ENCODE measurements at regions not wholly inside any gene's neighbourhood (a gene's known extent, or its start where the extent isn't known, plus 50 kb on each side); places are given as distances from the start of the nearest gene placed in this dataset.
"Not testable (repeated sequence)": the region's sequence is repeated elsewhere in the genome, so short reads cannot be mapped to it uniquely, and the experiment has no call there.

DNA sequence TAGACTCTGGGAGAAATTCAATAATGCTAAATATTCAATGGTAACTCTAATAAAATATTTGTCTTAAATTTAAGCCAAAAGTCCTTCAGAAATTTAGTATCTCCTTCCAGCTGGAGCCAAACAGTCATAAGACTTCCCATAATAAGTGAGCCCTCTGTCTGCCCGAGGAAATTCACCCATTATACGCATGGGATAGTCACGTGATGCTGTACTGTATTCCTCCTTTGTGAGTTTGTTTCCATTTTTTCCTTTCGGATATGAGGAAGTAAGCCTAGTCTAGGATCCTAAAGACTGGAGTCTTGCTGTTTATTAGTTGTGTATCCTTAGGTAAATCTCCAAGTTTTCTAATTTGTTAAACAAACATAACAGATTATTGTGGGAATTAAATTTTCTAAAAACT is 110.4 kb upstream of the PLAAT1 start:
- H3K27me3 Mint-ChIP-seq, result peaks cover 16% of the 10 kb centered on the region
- no peaks in the 10 kb centered on the region for H3K36me3 Mint-ChIP-seq (ENCODE audit: low read depth)
- ATAC-seq (no peak), DNase-seq (no peak)
- H3K27ac Mint-ChIP-seq, result no peak overlapping the region
- CTCF ChIA-PET, result no interaction called here
- intact Hi-C loops (cut with DNase I, micrococcal nuclease), result no loop called here
- no peak overlapping the region for H3K4me3 Mint-ChIP-seq
- H3K9me3 Mint-ChIP-seq (ENCODE audit: low read depth), result no peaks in the 10 kb centered on the region
- POLR2A ChIA-PET, result no interaction called here
- H3K4me1 Mint-ChIP-seq, result no peaks in the 10 kb centered on the region

DNA sequence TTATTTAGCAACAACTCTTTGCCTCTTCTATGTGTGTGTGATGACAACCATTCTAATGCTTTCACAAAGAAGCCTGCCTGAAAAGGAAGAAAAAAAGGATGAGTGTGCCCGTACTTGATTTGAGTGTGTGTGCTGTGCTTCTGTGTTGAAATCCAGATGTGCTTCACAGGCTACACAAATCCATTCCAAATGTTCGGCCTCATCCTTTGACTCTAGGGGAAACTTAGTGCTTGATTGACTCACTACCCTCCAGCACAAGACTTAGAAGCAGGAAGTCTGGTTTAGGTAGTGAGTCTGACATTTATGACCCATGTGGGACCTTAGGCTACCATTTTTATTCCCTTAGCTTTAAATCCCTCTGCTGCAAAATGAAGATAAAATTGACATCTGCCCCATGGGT is 108.8 kb upstream of the PLAAT1 start:
- POLR2A ChIA-PET, result no interaction called here
- peaks cover 13% of the 10 kb centered on the region for H3K27me3 Mint-ChIP-seq
- H3K4me1 Mint-ChIP-seq, result no peaks in the 10 kb centered on the region
- intact Hi-C loops (cut with DNase I, micrococcal nuclease), result no loop called here
- ATAC-seq (no peak), DNase-seq (no peak)
- no peaks in the 10 kb centered on the region for H3K9me3 Mint-ChIP-seq (ENCODE audit: low read depth)
- H3K27ac Mint-ChIP-seq, result no peak overlapping the region
- no peaks in the 10 kb centered on the region for H3K36me3 Mint-ChIP-seq (ENCODE audit: low read depth)
- CTCF ChIA-PET, result interaction anchor here (0.8 kb wide), 1 partner anchor 83 kb away, joined by 3 read pairs; no protein-coding TSS in a partner anchor
- no peak overlapping the region for H3K4me3 Mint-ChIP-seq

DNA sequence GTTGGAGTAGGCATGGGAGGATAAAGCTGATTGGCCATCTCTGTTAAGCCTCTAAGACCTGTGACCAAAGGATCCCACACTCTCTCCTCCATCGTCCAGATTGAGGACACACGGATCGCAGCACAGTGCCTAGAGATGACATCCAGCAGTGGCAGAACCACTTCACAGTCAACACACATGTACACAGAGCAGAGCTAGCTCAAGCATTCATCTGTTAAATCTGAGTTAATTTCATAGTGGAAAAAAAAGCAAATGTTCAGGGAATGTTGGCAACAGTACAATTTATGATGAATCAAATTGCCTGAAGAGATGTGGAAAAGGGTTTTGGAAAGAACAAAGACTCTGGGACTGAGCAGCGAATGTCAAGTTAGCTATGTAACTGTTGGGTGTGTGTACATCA is 108.1 kb upstream of the PLAAT1 start:
- ATAC-seq (no peak), DNase-seq (no peak)
- Mint-ChIP-seq H3K4me1 (no peaks in the 10 kb centered on the region), H3K9me3 (ENCODE audit: low read depth) (no peaks in the 10 kb centered on the region), H3K36me3 (ENCODE audit: low read depth) (no peaks in the 10 kb centered on the region), H3K27ac (no peak overlapping the region), H3K27me3 (peaks cover 13% of the 10 kb centered on the region), H3K4me3 (no peak overlapping the region)
- ChIA-PET CTCF (interaction anchor here (0.8 kb wide), 1 partner anchor 83 kb away, joined by 3 read pairs; no protein-coding TSS in a partner anchor), POLR2A (no interaction called here)
- intact Hi-C loops (cut with DNase I, micrococcal nuclease), result no loop called here

DNA sequence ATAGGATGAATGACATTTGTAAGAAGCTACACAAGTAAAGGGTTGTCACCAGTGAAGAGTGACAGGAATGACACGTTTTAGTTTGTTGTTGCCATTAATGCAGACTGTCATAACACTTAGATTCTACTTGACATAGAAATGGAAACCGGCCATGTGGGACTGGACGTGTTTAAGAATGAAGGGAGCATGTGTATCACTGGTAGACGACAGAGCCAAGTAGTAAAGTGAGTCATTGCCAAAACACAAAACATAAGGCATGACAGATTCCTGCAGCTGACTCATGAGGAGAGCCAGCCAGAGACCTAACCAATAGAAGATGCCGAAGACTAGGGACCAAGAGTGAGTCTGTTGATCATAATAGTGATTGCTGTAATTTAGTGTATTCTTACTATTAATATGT is 106.2 kb upstream of the PLAAT1 start:
- CTCF ChIA-PET, result no interaction called here
- intact Hi-C loops (cut with DNase I, micrococcal nuclease), result no loop called here
- POLR2A ChIA-PET, result no interaction called here
- DNase-seq, result no peak
- Mint-ChIP-seq H3K4me3 (no peak overlapping the region), H3K4me1 (no peaks in the 10 kb centered on the region), H3K9me3 (ENCODE audit: low read depth) (no peaks in the 10 kb centered on the region), H3K36me3 (ENCODE audit: low read depth) (no peaks in the 10 kb centered on the region), H3K27ac (no peak overlapping the region), H3K27me3 (peaks cover 11% of the 10 kb centered on the region)
- ATAC-seq, result no peak

DNA sequence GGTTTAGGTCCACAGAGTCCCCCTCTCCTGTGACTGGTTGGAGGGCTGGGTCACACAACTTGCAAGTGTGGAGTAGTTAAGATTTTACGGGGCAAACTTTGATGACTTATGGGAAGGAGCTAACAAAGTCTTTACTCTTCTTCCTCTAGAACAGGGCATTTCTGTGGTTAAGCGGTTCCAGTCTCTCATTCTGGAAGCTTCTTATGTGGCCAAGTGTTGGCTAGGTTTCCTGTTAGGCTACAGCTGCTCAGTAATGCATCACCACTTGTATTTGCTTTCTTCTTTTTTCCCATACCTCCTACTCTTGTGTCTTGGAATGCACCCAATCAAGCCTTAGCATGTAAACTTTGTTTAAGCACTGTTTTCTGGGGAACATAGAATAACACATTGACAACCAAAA is 100.6 kb upstream of the PLAAT1 start:
- Mint-ChIP-seq H3K36me3 (ENCODE audit: low read depth) (no peaks in the 10 kb centered on the region), H3K27me3 (peaks cover 3% of the 10 kb centered on the region), H3K4me3 (no peak overlapping the region), H3K27ac (no peak overlapping the region), H3K4me1 (no peaks in the 10 kb centered on the region), H3K9me3 (ENCODE audit: low read depth) (no peaks in the 10 kb centered on the region)
- ATAC-seq (no peak), DNase-seq (no peak)
- intact Hi-C loops (cut with DNase I, micrococcal nuclease), result no loop called here
- ChIA-PET CTCF (no interaction called here), POLR2A (interaction anchor here (0.7 kb wide), 1 partner anchor 65 kb away, joined by 3 read pairs; no protein-coding TSS in a partner anchor)

DNA sequence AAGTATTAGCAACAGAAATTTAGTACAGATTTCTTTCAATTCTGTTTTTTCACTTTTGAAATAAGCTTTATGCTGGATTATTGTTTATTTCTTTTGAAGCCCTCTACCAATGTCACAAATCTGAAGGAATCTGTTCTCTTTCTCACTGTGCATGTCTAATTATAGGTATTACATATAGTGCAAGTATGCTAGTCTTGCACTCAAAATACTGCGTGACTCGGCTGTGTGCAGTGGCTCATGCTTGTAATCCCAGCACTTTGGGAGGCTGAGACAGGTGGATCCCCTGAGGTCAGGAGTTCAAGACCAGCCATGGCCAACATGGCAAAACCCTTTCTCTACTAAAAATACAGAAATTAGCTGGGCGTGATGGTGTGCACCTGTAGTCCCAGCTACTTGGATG is 95.8 kb upstream of the PLAAT1 start:
- H3K27ac Mint-ChIP-seq, result no peak overlapping the region
- ChIA-PET POLR2A (no interaction called here), CTCF (no interaction called here)
- ATAC-seq, result no peak
- intact Hi-C loops (cut with DNase I, micrococcal nuclease), result no loop called here
- H3K4me1 Mint-ChIP-seq, result no peaks in the 10 kb centered on the region
- H3K4me3 Mint-ChIP-seq, result no peak overlapping the region
- DNase-seq, result no peak
- H3K9me3 Mint-ChIP-seq (ENCODE audit: low read depth), result no peaks in the 10 kb centered on the region
- H3K36me3 Mint-ChIP-seq (ENCODE audit: low read depth), result no peaks in the 10 kb centered on the region
- peaks cover 5% of the 10 kb centered on the region for H3K27me3 Mint-ChIP-seq

DNA sequence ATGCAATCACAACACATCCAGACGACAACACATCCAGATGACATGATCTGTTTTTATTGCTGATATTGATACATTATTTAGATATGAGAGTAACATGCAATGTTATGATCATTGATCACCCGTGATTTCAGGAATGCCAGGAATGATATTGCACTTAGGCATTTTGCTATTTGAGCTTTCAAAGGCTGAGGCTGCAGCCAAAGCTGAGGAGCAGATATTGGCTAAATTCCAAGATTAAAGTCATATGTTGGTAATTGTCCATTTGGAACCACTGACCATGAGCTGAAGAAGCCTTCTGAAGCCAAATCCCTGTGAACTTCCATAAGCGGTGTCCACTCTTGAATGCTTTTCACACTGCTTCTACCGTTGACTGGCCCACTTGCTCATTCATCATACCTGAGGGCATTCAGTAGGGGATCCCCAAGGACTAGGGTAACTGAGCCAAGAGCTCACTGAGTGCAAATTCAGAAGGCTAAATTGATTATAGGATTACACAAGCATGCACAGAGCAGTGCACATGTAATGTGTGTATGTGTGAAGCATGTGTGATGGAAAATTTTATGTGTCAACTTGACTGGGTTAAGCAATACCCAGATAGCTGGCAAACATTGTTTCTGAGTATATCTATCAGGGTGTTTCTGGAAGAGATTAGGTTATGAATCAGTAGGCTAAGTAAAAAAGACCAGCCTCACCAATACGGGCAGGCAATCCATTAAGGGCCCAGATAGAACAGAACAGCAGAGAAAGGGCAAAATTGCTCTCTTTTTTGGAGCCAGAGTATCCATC is 92.1 kb upstream of the PLAAT1 start:
- ATAC-seq (no peak), DNase-seq (no peak)
- Mint-ChIP-seq H3K4me1 (no peaks in the 10 kb centered on the region), H3K4me3 (no peak overlapping the region), H3K27me3 (peaks cover 8% of the 10 kb centered on the region), H3K36me3 (ENCODE audit: low read depth) (no peaks in the 10 kb centered on the region), H3K9me3 (ENCODE audit: low read depth) (no peaks in the 10 kb centered on the region), H3K27ac (no peak overlapping the region)
- intact Hi-C loops (cut with DNase I, micrococcal nuclease), result no loop called here
- ChIA-PET POLR2A (no interaction called here), CTCF (no interaction called here)

DNA sequence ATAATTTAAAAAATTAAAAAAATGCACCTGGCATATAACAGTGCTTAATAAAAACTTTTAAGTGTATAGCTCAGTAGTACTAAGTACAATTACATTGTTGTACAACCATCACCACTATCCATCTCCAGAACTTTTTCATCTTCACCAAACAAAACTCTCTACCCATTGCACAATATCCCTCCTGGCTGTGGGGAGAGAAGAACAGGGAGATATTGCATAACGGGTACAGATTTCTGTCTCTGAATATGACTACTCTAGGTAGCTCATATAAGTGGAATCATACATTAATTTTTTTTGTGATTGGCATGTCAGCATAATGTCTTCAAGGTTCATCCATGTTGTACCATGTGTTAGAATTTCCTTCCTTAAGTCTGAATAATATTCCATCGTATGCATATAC is 91.0 kb upstream of the PLAAT1 start:
- intact Hi-C loops (cut with DNase I, micrococcal nuclease), result no loop called here
- Mint-ChIP-seq H3K27ac (no peak overlapping the region), H3K4me1 (no peaks in the 10 kb centered on the region), H3K9me3 (ENCODE audit: low read depth) (no peaks in the 10 kb centered on the region), H3K27me3 (peaks cover 8% of the 10 kb centered on the region), H3K4me3 (no peak overlapping the region), H3K36me3 (ENCODE audit: low read depth) (no peaks in the 10 kb centered on the region)
- no peak for ATAC-seq
- POLR2A ChIA-PET, result no interaction called here
- no peak for DNase-seq
- CTCF ChIA-PET, result no interaction called here

DNA sequence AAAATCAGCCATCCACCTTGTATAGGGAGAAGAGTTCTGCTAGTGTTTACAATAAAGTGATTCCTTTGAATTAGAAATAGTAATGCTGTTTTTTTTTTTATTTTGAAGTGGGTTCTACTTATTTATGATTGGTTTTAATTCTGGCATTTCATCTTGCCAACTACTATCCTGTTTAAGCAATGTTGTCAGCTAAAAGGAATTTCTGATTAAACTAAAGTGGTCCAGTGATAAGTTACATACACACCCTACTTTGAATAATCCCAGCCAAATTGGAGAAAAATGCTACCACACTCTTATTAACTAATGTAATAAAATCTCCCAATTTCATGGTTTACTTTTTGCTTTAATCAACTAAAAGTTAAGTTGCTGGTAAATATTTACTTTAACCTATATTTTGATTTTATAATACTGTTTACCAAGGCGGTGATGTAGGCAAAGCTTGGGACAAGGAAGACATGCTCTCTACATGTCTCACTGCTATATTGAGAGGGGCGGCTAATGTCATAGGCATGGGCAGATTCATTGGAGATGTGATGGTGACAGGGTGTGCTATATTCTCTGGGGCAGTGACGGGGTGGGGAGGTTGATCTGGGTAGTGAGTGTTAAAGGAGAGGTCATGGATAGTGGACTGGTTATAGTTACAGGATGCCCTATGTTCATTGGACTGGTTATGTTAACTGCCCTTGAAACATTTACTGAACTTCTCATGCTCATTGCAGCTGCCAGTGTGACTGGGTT is 85.8 kb upstream of the PLAAT1 start:
- intact Hi-C loops (cut with DNase I, micrococcal nuclease); H3K27ac Mint-ChIP-seq; H3K9me3 Mint-ChIP-seq (ENCODE audit: low read depth); H3K36me3 Mint-ChIP-seq (ENCODE audit: low read depth); DNase-seq; H3K4me3 Mint-ChIP-seq; ATAC-seq; H3K4me1 Mint-ChIP-seq; H3K27me3 Mint-ChIP-seq; POLR2A ChIA-PET: not testable (repeated sequence)
- CTCF ChIA-PET, result interaction anchor here (0.5 to 0.6 kb wide), 3 partner anchors 21 to 99 kb away, joined by 3 read pairs; no protein-coding TSS in a partner anchor

DNA sequence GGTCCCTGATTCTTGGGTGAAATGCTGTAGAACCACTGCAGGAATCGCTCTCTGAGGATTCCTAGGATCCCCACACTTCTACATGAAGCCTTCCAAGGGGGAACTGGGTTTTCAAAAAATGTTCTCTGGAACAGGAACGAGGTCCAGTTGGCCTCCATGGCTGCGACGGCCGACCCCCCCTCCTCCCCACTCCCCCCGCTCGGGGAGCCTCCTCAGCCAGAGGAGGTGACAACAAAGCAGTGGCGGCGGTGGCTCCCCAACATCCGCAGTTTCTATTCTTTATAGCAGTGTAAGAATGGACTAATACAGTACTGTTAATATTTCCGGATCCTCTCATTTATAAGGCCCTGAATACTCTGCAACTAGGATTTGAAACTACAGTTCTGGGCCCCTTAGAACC is 84.0 kb upstream of the PLAAT1 start:
- H3K27ac Mint-ChIP-seq, result no peak overlapping the region
- intact Hi-C loops (cut with DNase I, micrococcal nuclease), result no loop called here
- ATAC-seq (no peak), DNase-seq (no peak)
- ChIA-PET CTCF (no interaction called here), POLR2A (interaction anchor here (0.6 kb wide), 1 partner anchor 79 kb away, joined by 3 read pairs; no protein-coding TSS in a partner anchor)
- H3K4me3 Mint-ChIP-seq, result no peak overlapping the region
- H3K4me1 Mint-ChIP-seq, result no peaks in the 10 kb centered on the region
- H3K9me3 Mint-ChIP-seq (ENCODE audit: low read depth), result no peaks in the 10 kb centered on the region
- peaks cover 5% of the 10 kb centered on the region for H3K27me3 Mint-ChIP-seq
- H3K36me3 Mint-ChIP-seq (ENCODE audit: low read depth), result no peaks in the 10 kb centered on the region

DNA sequence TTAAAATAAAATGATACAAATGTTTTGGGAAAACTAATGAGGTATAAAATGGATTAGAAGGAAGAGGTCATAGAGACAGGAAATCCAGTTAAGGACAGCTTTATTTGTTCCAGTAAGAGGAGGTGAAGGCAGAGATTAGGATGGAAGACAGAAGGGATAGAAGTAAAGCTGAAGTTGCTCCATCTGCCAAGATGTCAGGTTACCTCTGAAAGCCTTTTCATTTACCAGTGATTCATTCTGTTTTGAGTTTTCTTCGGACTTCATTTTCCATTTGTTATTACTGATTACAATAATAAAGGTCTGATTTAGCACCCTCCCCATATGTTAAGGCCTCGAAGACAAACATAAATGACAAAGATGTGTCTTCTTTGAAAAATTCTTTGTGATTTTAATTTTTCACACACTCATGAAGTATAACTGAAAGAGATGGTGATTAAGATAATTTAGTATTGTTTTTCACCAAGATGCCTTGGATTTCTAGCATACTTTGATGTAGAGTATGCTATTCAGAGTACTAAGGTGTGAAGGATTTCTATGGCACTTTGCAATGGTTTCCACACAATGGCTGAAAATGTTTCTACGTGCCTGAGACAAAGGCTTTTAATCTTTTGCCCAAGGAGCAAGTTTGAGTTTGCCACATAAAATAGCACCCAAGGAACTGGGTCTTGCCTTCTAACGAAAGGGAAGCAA is 75.4 kb upstream of the PLAAT1 start:
- intact Hi-C loops (cut with DNase I, micrococcal nuclease), result no loop called here
- ChIA-PET POLR2A (no interaction called here), CTCF (no interaction called here)
- H3K36me3 Mint-ChIP-seq (ENCODE audit: low read depth), result no peaks in the 10 kb centered on the region
- no peak for DNase-seq
- no peak for ATAC-seq
- H3K27ac Mint-ChIP-seq, result no peak overlapping the region
- H3K27me3 Mint-ChIP-seq, result peaks cover 5% of the 10 kb centered on the region
- H3K9me3 Mint-ChIP-seq (ENCODE audit: low read depth), result no peaks in the 10 kb centered on the region
- H3K4me1 Mint-ChIP-seq, result no peaks in the 10 kb centered on the region
- H3K4me3 Mint-ChIP-seq, result no peak overlapping the region

DNA sequence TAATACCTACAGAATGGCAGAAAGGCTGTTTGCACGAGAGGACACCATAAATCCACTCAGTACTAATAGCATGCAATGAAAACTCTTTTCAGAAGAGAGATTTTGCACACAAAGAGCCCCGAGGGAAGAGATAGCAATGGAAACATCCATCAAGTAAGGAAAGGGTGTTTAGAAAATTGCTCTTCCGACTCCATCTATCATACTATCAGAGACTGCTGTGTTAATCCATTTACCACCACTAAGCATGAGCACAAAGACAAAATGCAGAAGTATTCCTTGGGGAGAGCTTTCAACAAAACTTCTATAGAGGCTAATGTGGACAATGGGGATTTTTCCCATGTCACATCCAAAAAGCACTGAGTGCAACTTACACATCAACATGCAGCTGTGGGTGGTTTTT is 72.1 kb upstream of the PLAAT1 start:
- Mint-ChIP-seq H3K36me3 (ENCODE audit: low read depth) (no peaks in the 10 kb centered on the region), H3K27me3 (peaks cover 5% of the 10 kb centered on the region), H3K4me3 (no peak overlapping the region), H3K4me1 (no peaks in the 10 kb centered on the region), H3K27ac (no peak overlapping the region), H3K9me3 (ENCODE audit: low read depth) (no peaks in the 10 kb centered on the region)
- ATAC-seq, result no peak
- intact Hi-C loops (cut with DNase I, micrococcal nuclease), result no loop called here
- no peak for DNase-seq
- POLR2A ChIA-PET, result no interaction called here
- CTCF ChIA-PET, result interaction anchor here (0.9 kb wide), 1 partner anchor 17 kb away, joined by 3 read pairs; no protein-coding TSS in a partner anchor

All from activated CD4-positive, alpha-beta T cell treated with anti-CD3 and anti-CD28 coated beads for 36 hours (primary cell).